ENCODE measurements at regions not wholly inside any gene's neighbourhood (a gene's known extent, or its start where the extent isn't known, plus 50 kb on each side); places are given as distances from the start of the nearest gene placed in this dataset.

- H3K4me3 ChIP-seq (ENCODE audit: low read depth, low read length): no peak overlapping the region
- no peak for TF ChIP-seq CTCF (IDR thresholded peaks at IDR 0.05; ENCODE audit: low read depth, low read length)
- in situ Hi-C loops (cut with HindIII; ENCODE audit: low sequenced_read_pairs): no loop called here
- no peak for DNase-seq (ENCODE audit: low read depth, low spot score)
These were observed 1208.4 kb upstream of the CDH8 start for GRCh38 chr16:63244631-63245030.

GRCh38 chr16:63241497-63242028 is 1205.3 kb upstream of the CDH8 start:
- in situ Hi-C loops (cut with HindIII; ENCODE audit: low sequenced_read_pairs): no loop called here
- TF ChIP-seq CTCF (IDR thresholded peaks at IDR 0.05; ENCODE audit: low read depth, low read length): no peak
- no peak for DNase-seq (ENCODE audit: low read depth, low spot score)
- no peak overlapping the region for H3K4me3 ChIP-seq (ENCODE audit: low read depth, low read length)

GRCh38 chr16:63239065-63239570 is 1202.9 kb upstream of the CDH8 start:
- no peak overlapping the region for H3K4me3 ChIP-seq (ENCODE audit: low read depth, low read length)
- no peak for TF ChIP-seq CTCF (IDR thresholded peaks at IDR 0.05; ENCODE audit: low read depth, low read length)
- no peak for DNase-seq (ENCODE audit: low read depth, low spot score)
- in situ Hi-C loops (cut with HindIII; ENCODE audit: low sequenced_read_pairs): no loop called here

GRCh38 chr16:63230421-63231040 is 1194.3 kb upstream of the CDH8 start:
- in situ Hi-C loops (cut with HindIII; ENCODE audit: low sequenced_read_pairs): no loop called here
- DNase-seq (ENCODE audit: low read depth, low spot score): no peak
- H3K4me3 ChIP-seq (ENCODE audit: low read depth, low read length): no peak overlapping the region
- TF ChIP-seq CTCF (IDR thresholded peaks at IDR 0.05; ENCODE audit: low read depth, low read length): no peak

GRCh38 chr16:63228259-63228658 is 1192.0 kb upstream of the CDH8 start:
- no peak overlapping the region for H3K4me3 ChIP-seq (ENCODE audit: low read depth, low read length)
- no peak for DNase-seq (ENCODE audit: low read depth, low spot score)
- TF ChIP-seq CTCF (IDR thresholded peaks at IDR 0.05; ENCODE audit: low read depth, low read length): no peak
- in situ Hi-C loops (cut with HindIII; ENCODE audit: low sequenced_read_pairs): no loop called here

- no peak overlapping the region for H3K4me3 ChIP-seq (ENCODE audit: low read depth, low read length)
- in situ Hi-C loops (cut with HindIII; ENCODE audit: low sequenced_read_pairs): no loop called here
- no peak for DNase-seq (ENCODE audit: low read depth, low spot score)
- no peak for TF ChIP-seq CTCF (IDR thresholded peaks at IDR 0.05; ENCODE audit: low read depth, low read length)
These were observed 1187.6 kb upstream of the CDH8 start for GRCh38 chr16:63223851-63224250.
